Embryonic facial prominence (tissue), 1 donor: ENCODE measurements at regions not wholly inside any gene's neighbourhood (a gene's known extent, or its start where the extent isn't known, plus 50 kb on each side); places are given as distances from the start of the nearest gene placed in this dataset.
"Not testable (repeated sequence)": the region's sequence is repeated elsewhere in the genome, so short reads cannot be mapped to it uniquely, and the experiment has no call there.

Experiments used
- DNase-seq: peaks from one replicate; pipeline ENCODE4 v3.0.0-alpha.2; 2016; ENCODE audit errors: extremely low spot score

DNA sequence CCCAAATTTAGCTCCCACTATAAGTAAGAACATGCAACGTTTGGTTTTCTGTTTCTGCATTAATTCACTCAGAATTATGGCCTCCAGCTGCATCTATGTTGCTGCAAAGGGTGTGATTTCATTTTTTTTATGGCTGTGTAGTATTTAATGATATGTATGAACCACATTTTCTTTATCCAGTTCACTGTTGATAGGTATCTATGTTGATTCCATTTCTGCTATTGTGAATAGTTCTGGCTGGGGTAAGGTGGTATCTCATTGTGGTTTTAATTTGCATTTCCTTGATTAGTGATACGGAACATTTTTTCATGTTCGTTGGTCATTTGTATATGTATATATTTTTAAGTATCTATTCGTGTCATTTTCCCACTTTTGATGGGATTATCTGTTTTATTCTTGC, 674.3 kb downstream of the NUP35 start:
- no peak for DNase-seq

DNA sequence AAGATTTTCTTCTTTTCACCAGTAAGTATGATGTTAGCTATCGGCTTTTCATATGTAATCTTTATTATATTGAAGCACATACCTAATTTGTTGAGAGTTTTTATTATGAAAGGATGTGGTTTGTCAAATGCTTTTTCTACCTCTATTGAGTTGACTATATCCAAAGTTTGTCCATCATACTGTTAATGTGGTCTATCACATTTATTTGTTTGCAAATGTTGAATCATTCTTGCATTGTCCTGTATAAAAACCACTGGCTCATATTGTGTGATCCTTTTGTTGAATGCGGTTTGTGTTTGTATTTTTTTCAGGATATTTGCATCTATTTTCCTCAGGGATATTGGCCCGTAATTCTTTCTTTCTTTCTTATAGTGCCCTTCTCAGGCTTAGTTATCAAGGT, 675.5 kb downstream of the NUP35 start:
- no peak for DNase-seq

DNA sequence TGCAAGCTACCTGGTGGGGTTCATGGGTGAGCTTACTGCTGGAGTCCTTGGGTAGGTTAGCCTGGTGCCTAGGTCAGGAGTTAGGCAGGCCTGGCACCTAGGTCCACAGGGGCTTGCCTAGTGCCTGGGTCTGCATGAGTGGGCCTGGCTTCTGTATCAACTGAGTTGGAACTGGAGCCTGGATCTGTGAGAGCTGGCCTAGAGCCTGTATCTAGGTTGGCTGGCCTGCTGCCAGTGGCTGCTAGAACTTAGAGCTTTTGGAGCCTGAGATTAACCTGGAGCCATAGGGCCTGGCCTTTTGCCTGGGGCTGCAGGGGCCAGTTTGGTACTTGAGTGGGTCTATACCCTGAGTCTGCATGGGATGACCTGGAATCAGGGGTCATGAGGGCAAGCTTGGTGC, 679.4 kb downstream of the NUP35 start:
- no peak for DNase-seq

DNA sequence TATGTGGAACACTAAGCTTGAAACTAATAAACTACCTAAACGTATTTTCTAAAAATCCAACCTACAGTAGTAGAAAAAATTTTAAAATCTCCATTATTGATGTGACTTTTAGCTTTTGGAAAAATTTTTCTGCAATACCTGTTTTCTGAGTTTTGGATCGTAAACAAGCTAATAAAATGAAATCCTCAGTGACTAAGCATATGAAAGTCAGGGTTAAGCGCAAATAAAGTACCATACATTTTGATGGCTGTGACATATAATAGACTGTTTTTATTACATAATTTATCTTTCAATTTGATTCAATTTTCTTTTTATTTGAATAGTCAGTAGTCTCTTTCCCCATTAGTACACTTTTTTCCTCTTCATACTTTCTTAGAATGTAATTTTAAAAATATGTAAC, 683.6 kb downstream of the NUP35 start:
- DNase-seq = no peak

DNA sequence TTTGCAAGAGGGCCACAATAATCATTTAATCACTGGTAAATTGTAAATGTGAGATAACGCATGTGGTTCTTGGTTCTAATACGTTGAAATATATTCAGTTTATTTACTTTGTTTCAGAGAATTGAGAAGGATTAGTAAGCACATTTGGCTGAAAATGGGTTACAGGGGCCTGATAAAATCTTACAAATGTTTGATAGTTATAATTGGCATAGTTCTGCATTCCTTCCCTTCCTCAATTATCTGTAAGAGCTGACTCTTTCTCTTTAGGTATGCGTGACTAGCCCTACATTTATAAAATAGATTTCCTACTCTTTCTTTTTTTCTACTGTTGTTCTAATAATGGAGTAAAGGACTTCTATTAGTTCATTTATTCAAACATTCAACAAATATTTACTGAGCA, 685.2 kb downstream of the NUP35 start:
- no peak for DNase-seq

DNA sequence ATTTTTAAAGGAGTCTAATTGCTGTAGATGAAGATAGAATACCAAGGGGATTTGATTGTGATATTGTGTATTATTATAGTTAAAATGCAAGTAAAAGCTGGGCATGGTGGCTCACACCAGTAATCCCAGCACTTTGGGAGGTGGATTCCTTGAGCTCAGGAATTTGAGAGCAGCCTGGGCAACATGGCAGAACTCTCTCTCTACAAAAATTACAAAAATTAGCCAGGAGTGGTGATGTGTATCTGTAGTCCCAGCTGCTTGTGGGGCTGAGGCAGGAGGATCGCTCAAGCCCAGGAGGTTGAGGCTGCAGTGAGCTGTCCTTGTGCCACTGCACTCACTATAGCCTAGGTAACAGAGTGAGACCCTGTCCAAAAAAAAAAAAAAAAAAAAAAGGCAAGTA, 687.0 kb downstream of the NUP35 start:
- no peak for DNase-seq

DNA sequence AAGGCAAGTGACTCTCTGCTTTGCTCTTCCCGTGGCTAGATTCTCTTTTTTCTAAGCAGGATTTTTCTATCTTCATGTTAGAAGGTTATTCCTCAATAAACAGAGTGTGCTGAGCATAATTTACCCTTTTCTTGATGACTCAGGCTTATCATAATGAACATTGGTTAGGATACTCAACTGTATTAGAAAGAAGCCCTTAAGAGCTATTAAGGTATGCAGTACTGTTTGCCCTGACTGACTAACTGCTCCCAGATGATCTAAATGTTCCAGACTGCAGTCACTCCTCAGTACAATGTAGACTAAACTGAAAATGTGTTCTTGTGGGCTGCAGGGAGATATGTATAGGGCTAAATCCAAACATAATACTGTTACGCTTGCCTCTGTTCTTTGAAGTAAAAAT, 687.8 kb downstream of the NUP35 start:
- no peak for DNase-seq

DNA sequence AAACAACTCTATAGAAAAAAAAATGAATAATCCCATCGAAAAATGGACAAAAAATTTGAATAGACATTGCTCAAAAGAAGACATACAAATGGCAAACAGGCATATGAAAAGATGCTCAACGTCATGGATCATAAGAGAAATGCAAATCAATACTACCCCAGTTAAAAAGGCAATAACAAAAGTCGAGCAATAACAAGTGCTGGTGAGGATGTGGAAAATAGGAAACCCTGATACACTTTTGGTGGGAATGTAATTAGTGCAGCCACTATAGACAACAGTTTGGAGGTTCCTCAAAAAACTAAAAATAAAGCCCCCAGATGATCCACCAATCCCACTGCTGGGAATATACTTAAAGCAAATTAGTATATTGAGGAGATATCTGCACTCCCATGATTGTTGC, 701.5 kb downstream of the NUP35 start:
- no peak for DNase-seq

DNA sequence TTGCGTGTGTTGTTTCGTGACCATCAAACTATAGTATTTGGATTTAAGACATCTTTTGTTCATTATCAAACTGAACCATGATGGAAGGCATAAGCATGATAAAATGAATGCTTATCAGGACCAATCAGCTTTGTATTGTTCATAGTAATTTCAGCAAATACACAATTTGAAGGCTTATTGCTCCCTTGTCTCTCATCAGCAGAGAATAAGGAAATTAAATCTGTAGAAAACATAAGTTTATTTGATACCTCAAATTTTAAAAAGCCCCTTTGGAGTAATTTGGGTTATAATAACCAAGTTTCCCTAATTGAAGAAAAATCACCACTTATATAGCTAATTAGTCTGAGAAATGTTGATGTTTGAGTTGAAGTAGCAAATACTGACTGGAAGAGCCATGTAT, 705.7 kb downstream of the NUP35 start:
- DNase-seq = no peak

DNA sequence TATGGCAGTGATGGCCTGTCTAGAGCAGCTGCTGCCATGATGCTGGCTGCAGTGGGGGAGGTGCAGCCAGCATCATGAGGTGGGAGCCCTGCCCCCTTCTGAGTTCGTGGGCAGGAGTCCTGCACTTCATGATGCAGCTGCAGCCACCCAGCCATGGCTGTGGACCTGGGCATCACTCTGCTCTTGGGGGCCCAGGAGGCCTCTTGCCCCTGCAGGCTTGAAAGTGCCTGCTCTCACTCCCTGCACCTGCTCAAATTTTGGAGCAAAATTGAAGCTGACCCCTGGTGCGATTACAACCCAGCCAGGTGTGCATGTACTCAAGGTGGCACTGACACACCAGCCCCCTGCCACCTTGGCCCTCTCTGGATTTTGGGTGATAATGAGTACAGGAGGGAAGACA, 712.9 kb downstream of the NUP35 start:
- no peak for DNase-seq

DNA sequence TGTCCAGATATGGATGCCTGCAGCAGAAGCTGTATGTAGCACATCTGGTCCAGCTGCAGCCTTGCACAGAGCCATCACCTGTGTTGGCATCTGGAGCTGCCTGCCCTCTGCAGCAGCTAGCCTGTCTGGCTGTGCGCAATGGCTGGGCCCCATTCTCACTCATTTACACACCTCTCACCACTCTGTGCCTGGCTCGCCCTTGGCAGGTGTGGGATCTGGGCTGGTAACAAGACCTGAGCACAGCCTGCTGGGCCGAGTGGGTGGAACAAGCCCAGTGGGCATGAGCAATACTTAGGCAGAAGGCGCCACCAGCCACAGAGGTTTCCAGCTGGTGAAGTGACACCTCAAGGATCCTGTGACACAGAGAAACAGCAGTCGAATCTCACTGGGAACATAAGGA, 714.1 kb downstream of the NUP35 start:
- DNase-seq = no peak

DNA sequence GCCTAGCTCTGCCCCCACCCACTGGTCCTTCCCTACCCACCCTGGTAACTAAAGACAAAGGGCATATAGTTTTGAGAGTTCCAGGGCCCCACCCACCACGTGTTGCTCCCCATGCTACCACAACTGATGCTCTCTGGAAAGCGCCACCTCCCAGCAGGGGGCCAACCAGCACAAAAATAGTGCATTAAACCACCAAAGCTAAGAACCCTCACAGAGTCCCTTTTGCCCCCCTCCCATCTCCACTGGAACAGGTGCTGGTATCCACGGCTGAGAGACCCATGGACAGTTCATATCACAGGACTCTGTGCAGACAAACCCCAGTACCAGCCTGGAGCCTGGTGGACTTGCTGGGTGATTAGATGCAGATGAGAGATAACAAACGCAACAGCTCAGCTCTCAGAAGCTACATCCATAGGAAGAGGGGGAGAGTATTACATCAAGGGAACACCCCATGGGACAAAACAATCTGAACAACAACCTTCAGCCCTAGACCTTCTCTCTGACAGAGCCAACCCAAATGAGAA, 715.9 kb downstream of the NUP35 start:
- no peak for DNase-seq

DNA sequence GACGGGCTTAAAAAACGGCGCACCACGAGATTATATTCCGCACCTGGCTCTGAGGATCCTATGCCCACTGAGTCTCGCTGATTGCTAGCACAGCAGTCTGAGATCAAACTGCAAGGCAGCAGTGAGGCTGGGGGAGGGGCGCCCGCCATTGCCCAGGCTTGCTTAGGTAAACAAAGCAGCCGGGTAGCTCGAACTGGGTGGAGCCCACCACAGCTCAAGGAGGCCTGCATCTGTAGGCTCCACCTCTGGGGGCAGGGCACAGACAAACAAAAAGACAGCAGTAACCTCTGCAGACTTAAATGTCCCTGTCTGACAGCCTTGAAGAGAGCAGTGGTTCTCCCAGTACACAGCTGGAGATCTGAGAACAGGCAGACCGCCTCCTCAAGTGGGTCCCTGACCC, 725.6 kb downstream of the NUP35 start:
- DNase-seq = not testable (repeated sequence)

DNA sequence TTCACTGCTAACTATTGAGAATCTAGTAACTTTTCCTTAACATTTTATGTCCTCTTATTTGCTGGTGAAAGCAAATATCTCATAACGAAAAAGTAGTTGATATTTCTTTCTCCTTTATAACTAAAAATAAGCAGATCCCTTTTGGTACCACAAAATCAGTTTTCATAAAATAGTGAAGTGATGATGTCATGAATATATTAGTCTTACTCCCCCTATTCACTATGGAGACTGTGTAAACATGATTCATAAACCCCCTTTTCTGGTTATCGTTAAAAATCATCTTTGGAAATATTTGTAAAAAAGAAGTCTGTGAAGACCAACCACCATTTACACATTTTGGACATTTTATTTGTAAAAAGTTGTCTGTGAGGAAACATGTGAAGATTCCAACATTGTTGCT, 734.9 kb downstream of the NUP35 start:
- no peak for DNase-seq

DNA sequence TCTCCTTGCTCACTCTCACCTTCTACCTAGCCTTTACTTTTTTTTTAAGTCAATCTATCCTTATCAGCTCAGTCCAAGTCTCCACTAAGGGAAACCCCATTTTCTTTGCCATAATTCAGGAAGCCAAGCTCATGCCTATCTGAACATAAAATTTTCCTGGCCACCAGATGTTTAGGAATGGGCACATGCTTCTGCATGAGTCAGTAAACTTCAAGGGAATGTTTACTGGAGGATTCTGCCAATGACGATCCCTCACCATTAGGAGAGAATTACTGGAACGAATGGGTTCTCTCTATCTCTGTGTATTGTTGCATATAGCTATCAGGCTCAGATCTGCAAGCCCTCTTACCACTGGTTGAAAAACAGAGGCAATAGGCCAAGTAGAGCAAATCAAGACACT, 731.7 kb upstream of the ZNF804A start:
- DNase-seq = no peak

DNA sequence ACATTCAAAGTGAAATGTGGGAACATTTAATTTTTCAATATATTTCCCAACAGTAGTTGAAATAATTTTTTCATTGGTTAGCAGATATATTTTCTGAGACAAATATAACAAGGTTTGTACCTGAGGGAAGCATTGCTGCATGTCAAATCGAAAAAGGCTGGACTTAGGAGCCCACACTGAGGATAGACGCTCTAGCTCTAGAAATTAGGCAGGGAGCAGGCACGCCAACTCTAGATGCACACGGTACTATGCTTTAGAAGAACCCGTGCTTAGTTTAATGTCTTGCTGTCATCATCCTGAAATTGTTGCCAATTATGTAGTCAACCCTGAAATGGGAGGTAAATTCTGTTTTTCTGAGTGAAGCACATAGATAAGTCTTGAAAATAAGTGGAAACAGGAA, 731.1 kb upstream of the ZNF804A start:
- DNase-seq = no peak

DNA sequence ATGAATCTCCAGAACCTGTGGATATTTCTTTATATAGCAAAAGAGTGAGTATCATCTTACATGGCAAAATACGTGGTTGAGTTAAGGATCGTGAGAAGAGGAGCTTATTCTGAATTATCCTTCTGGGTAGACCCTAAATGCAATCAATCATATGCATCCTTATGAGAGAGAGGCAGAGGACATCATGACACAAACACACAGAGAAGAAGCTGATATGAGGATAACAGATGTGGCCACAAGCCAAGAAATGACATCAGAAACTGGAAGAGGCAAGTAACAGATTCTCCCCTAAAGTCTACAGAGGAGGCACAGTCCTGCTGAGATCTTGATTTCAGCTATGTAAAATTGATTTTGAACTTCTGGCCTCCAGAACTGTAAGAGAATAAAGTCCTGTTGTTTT, 730.2 kb upstream of the ZNF804A start:
- DNase-seq = no peak

DNA sequence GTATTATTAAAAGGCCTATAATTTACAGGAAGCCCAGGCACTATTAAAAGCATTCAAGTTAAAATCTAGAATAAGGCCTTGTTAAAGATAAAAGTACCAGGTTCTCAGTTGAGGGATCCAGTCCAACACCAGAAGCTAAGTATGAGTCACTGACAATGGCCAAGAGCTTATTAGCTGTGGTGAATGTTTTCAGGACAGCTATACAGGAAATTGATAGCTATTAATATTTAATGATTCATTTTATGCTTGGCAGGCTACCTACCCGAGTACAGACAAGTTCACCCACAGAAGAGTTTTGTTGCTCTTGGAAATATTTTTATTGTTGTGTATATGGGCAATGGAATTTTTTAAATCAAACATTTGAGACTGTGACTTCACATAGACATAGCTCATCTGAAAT, 729.6 kb upstream of the ZNF804A start:
- no peak for DNase-seq

DNA sequence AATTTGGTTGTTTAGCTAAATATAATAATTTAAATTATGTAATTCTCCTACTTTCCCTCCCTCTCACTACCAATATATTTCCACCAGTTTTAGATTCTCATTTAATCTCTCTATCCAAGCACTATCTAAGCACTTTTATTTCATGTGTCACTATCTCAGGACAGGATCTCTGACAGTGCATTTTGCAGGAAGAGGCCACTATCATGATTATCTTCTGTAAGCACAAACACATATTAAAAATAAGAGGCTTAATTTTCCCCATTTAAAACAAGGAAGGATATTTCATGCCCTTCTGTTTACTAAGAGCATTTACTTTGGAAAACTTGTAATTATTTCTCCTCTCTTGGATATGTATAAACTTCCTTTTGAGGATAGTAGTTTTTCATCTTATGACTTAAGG, 726.2 kb upstream of the ZNF804A start:
- DNase-seq = no peak

DNA sequence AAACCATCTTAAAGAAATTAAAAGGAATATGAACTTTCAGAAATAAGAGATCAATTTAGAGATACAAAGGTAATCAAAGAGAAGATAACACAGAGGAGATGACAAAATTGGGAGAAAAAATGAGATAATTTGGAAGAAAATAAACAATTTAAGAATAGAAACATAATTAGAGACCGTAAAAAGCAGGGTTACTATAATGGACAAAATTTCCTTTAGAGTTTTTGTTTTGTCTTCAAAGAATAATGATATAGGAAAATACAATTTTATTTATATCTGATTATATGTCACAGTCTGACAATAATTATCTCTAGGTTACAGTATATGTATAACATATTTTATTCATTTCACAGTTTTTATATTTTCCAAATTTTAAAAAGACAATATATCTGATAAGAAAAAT, 716.4 kb upstream of the ZNF804A start:
- no peak for DNase-seq

DNA sequence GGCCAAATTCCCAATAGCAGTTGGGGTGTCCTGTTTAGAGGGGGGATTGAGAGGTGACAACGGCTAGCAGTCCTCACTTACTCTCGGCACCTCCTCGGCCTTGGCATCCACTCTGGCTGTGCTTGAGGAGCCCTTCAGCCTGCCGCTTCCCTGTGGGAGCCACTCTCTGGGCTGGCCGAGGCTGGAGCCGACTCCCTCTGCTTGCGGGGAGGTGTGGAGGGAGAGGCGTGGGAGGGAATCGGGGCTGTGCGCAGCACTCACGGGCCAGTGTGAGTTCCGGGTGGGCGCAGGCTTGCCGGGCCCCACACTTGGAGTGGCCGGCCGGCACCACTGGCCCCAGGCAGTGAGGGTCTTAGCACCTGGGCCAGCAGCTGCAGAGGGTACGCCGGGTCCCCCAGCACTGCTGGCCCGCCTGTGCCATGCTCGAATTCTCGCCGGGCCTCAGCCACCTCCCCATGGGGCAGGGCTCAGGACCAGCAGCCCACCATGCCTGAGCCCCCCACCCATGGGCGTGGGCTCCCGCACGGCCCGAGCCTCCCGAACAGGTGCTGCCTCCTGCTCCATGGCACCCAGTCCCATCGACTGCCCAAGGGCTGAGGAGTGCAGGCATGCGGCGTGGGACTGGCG, 705.9 kb upstream of the ZNF804A start:
- no peak for DNase-seq

DNA sequence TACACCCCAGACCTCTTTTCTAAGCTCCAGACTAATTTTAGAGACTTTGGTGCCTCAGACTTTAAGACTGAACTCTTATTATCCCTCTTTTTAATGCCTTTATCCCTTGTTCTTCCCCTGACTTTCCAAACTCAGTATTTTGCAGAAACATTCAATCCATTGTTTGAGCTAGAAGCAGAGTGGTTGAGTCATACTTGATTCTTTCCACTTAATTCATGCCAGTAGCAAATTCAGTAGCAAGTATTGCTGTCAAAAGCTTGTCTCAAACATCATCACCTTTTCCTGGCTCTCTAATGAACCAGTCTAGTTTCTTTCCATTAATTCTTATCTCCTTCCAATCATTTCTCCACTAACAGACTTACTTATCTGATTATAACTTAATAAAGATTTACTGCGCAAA, 699.7 kb upstream of the ZNF804A start:
- DNase-seq = no peak

DNA sequence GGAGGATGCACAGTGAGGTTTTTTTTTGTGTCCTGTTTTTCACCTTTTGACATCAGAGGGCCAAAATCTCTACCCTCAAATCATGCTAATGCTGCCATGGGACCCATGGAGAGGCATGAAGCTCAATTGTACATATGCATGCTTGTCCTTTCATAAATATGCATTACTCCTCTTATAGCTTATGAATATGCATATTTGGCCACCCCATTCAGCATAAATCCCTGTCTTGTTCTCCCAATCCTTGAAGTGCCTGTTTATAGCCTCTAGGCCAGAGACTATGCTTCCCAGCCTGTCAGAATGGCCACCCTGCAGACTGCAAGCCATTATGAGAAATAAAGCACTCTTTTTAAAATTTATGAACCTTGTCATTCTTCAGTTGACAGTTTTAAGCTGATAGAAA, 696.4 kb upstream of the ZNF804A start:
- no peak for DNase-seq

DNA sequence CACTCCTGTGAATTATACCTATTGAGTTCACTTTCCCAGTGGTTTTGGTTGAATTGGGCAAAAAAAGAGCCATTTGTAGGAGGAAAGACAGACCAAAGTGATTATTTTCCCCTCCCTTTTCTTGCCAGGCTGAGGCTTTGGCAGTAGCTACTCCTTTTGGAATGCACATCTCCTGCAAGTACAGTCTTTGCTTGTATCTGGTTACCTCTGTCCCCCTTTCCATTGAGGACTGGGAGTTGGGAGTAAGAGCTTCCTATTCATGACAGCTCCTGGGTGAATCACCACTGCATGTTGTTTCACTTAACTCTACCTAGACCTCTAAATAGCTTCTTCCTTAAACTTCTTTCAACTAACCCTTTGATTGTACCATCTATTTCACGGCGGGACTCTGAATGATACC, 695.3 kb upstream of the ZNF804A start:
- no peak for DNase-seq
